Right renal cortex interstitium (tissue), 3 donors: ENCODE measurements at regions not wholly inside any gene's neighbourhood (a gene's known extent, or its start where the extent isn't known, plus 50 kb on each side); places are given as distances from the start of the nearest gene placed in this dataset.

Experiments
- DNase-seq, 3 donors: peaks; one replicate each; pipeline ENCODE4 v3.0.0-alpha.2; 2013; ENCODE audit warnings: low read depth in 3 of 3, low spot score in 2 of 3

GRCh38 chr9:86703346-86703745 lies 244.0 kb downstream of the GAS1 start:
- DNase-seq: no peak

- DNase-seq: peak; percentile 61 to 69 (median 66)
Measured at GRCh38 chr9:86700629-86701028, 246.7 kb downstream of the GAS1 start.

GRCh38 chr9:86697999-86698398 lies 249.3 kb downstream of the GAS1 start:
- DNase-seq: no peak

- no peak for DNase-seq
Measured at GRCh38 chr9:86697213-86697612, 250.1 kb downstream of the GAS1 start.

- no peak for DNase-seq
Measured at GRCh38 chr9:86695910-86696424, 251.3 kb downstream of the GAS1 start.

- no peak for DNase-seq
Measured at GRCh38 chr9:86690034-86690433, 257.3 kb downstream of the GAS1 start.

- DNase-seq: no peak
Measured at GRCh38 chr9:86687788-86688187, 259.5 kb downstream of the GAS1 start.

GRCh38 chr9:86685556-86685955 lies 261.8 kb downstream of the GAS1 start:
- DNase-seq: no peak

- DNase-seq: no peak
Measured at GRCh38 chr9:86684148-86684547, 263.2 kb downstream of the GAS1 start.

GRCh38 chr9:86682240-86682639 lies 265.1 kb downstream of the GAS1 start:
- no peak for DNase-seq

GRCh38 chr9:86679909-86680308 lies 267.4 kb downstream of the GAS1 start:
- no peak for DNase-seq

- no peak for DNase-seq
Measured at GRCh38 chr9:86676396-86676795, 270.9 kb downstream of the GAS1 start.

GRCh38 chr9:86675805-86676204 lies 271.5 kb downstream of the GAS1 start:
- DNase-seq: no peak

- DNase-seq: no peak
Measured at GRCh38 chr9:86674487-86674886, 272.8 kb downstream of the GAS1 start.

GRCh38 chr9:86672966-86673365 lies 274.3 kb downstream of the GAS1 start:
- DNase-seq: no peak

GRCh38 chr9:86672301-86672700 lies 275.0 kb downstream of the GAS1 start:
- no peak for DNase-seq

GRCh38 chr9:86671018-86671417 lies 276.3 kb downstream of the GAS1 start:
- no peak for DNase-seq

- DNase-seq: no peak
Measured at GRCh38 chr9:86670536-86670935, 276.8 kb downstream of the GAS1 start.

- no peak for DNase-seq
Measured at GRCh38 chr9:86670076-86670475, 277.2 kb downstream of the GAS1 start.

GRCh38 chr9:86669422-86669821 lies 277.9 kb downstream of the GAS1 start:
- DNase-seq: no peak

GRCh38 chr9:86668488-86668887 lies 278.8 kb downstream of the GAS1 start:
- DNase-seq: no peak

GRCh38 chr9:86667307-86667706 lies 280.0 kb downstream of the GAS1 start:
- DNase-seq: no peak

- DNase-seq: no peak
Measured at GRCh38 chr9:86665416-86665815, 281.9 kb downstream of the GAS1 start.
